ENCODE measurements at regions not wholly inside any gene's neighbourhood (a gene's known extent, or its start where the extent isn't known, plus 50 kb on each side); places are given as distances from the start of the nearest gene placed in this dataset.

- H3K27me3 ChIP-seq (ENCODE audit: control insufficient read depth, insufficient read depth, low read length): no peaks in the 10 kb centered on the region
These were observed 63.5 kb upstream of the NEDD9 start for GRCh38 chr6:11295969-11296368.

DNA sequence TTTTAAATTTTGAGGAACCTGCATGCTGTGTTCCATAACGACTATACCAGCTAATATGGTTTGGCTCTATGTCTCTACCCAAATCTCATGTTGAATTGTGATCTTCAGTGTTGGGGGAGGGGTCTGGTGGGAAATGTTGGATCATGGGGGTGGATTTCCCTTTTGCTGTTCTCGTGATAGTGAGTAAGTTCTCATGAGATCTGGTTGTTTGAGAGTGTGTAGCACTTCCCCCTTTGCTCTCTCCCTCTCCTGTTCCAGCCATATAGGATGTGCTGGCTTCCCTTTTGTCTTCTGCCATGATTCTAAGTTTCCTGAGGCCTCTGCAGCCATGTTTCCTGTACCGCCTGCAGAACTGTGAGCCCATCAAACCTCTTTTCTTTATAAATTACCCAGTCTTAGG, 61.8 kb upstream of the NEDD9 start:
- Histone ChIP-seq H3K9me3 (replicated peaks; ENCODE audit: low read length) (no peaks in the 10 kb centered on the region), H3K27me3 (ENCODE audit: control insufficient read depth, insufficient read depth, low read length) (no peaks in the 10 kb centered on the region), H3K36me3 (ENCODE audit: insufficient read depth, low read length) (no peaks in the 10 kb centered on the region), H3K9ac (ENCODE audit: low read depth, low read length) (no peak overlapping the region), H3K4me2 (ENCODE audit: low read length) (no peak overlapping the region), H3K4me1 (ENCODE audit: control insufficient read depth, insufficient read depth, low read length) (peaks cover 1% of the 10 kb centered on the region), H3K4me3 (ENCODE audit: low read length) (no peak overlapping the region)

More at GRCh38 chr6:11295969-11296368, 63.5 kb upstream of the NEDD9 start:
- Histone ChIP-seq H3K9ac (ENCODE audit: low read depth, low read length) (no peak overlapping the region), H3K4me3 (ENCODE audit: low read length) (no peak overlapping the region), H3K4me2 (ENCODE audit: low read length) (no peak overlapping the region), H3K9me3 (replicated peaks; ENCODE audit: low read length) (no peaks in the 10 kb centered on the region), H3K4me1 (ENCODE audit: control insufficient read depth, insufficient read depth, low read length) (peaks cover 3% of the 10 kb centered on the region), H3K36me3 (ENCODE audit: insufficient read depth, low read length) (no peaks in the 10 kb centered on the region)

DNA sequence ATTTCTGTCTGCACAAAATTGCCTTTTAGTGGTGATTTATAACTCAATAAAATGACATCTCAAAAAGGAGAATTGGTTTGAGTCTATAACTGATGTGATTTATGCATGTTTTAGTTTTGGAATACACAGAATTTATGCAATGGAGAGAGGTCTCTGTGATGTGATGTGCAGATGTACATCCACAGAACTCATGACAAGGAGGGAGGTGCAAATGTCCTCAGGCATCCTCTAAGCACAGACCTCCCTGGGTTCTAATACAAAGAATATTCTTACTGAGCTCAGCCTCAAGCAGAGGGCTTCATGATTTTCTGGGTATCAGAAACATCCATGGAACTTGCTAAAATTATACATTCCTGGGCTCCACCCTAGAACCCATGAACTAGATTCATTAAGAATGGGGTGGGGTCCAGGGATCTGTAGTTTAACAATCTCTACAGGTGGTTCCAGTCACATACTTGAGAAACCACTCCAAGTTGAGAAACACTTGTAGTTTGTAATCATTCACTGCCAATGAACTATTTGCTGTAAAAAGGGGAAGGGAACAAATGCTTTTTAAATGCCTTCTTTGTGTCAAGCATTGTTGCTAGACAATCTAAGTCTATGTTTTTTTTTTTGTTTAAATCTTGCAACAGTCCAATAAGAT, 60.2 kb upstream of the NEDD9 start:
- H3K27me3 ChIP-seq (ENCODE audit: control insufficient read depth, insufficient read depth, low read length): no peaks in the 10 kb centered on the region
- no peak overlapping the region for H3K9ac ChIP-seq (ENCODE audit: low read depth, low read length)
- H3K36me3 ChIP-seq (ENCODE audit: insufficient read depth, low read length): no peaks in the 10 kb centered on the region

GRCh38 chr6:11292091-11292490, 59.6 kb upstream of the NEDD9 start:
- Histone ChIP-seq H3K36me3 (ENCODE audit: insufficient read depth, low read length) (no peaks in the 10 kb centered on the region), H3K27me3 (ENCODE audit: control insufficient read depth, insufficient read depth, low read length) (no peaks in the 10 kb centered on the region), H3K4me3 (ENCODE audit: low read length) (no peak overlapping the region), H3K4me1 (ENCODE audit: control insufficient read depth, insufficient read depth, low read length) (no peaks in the 10 kb centered on the region), H3K9ac (ENCODE audit: low read depth, low read length) (no peak overlapping the region), H3K4me2 (ENCODE audit: low read length) (no peak overlapping the region), H3K9me3 (replicated peaks; ENCODE audit: low read length) (no peaks in the 10 kb centered on the region)

More for the DNA sequence above, 60.2 kb upstream of the NEDD9 start:
- H3K4me2 ChIP-seq (ENCODE audit: low read length): no peak overlapping the region
- no peaks in the 10 kb centered on the region for H3K4me1 ChIP-seq (ENCODE audit: control insufficient read depth, insufficient read depth, low read length)
- H3K4me3 ChIP-seq (ENCODE audit: low read length): no peak overlapping the region
- no peaks in the 10 kb centered on the region for H3K9me3 ChIP-seq (replicated peaks; ENCODE audit: low read length)

GRCh38 chr6:11291582-11291981, 59.1 kb upstream of the NEDD9 start:
- Histone ChIP-seq H3K9me3 (replicated peaks; ENCODE audit: low read length) (no peaks in the 10 kb centered on the region), H3K4me3 (ENCODE audit: low read length) (no peak overlapping the region), H3K36me3 (ENCODE audit: insufficient read depth, low read length) (no peaks in the 10 kb centered on the region)

GRCh38 chr6:11290027-11290426, 57.6 kb upstream of the NEDD9 start:
- Histone ChIP-seq H3K4me2 (ENCODE audit: low read length) (no peak overlapping the region), H3K36me3 (ENCODE audit: insufficient read depth, low read length) (no peaks in the 10 kb centered on the region), H3K9ac (ENCODE audit: low read depth, low read length) (no peak overlapping the region), H3K4me3 (ENCODE audit: low read length) (no peak overlapping the region), H3K4me1 (ENCODE audit: control insufficient read depth, insufficient read depth, low read length) (no peaks in the 10 kb centered on the region), H3K27me3 (ENCODE audit: control insufficient read depth, insufficient read depth, low read length) (no peaks in the 10 kb centered on the region), H3K9me3 (replicated peaks; ENCODE audit: low read length) (no peaks in the 10 kb centered on the region)

More at GRCh38 chr6:11291582-11291981, 59.1 kb upstream of the NEDD9 start:
- no peak overlapping the region for H3K9ac ChIP-seq (ENCODE audit: low read depth, low read length)
- H3K4me1 ChIP-seq (ENCODE audit: control insufficient read depth, insufficient read depth, low read length): no peaks in the 10 kb centered on the region
- H3K27me3 ChIP-seq (ENCODE audit: control insufficient read depth, insufficient read depth, low read length): no peaks in the 10 kb centered on the region
- no peak overlapping the region for H3K4me2 ChIP-seq (ENCODE audit: low read length)

- H3K27me3 ChIP-seq (ENCODE audit: control insufficient read depth, insufficient read depth, low read length): no peaks in the 10 kb centered on the region
- no peak overlapping the region for H3K4me2 ChIP-seq (ENCODE audit: low read length)
- H3K36me3 ChIP-seq (ENCODE audit: insufficient read depth, low read length): no peaks in the 10 kb centered on the region
- no peaks in the 10 kb centered on the region for H3K4me1 ChIP-seq (ENCODE audit: control insufficient read depth, insufficient read depth, low read length)
- H3K9me3 ChIP-seq (replicated peaks; ENCODE audit: low read length): no peaks in the 10 kb centered on the region
- H3K9ac ChIP-seq (ENCODE audit: low read depth, low read length): no peak overlapping the region
- no peak overlapping the region for H3K4me3 ChIP-seq (ENCODE audit: low read length)
These were observed 55.6 kb upstream of the NEDD9 start for GRCh38 chr6:11288065-11288464.

DNA sequence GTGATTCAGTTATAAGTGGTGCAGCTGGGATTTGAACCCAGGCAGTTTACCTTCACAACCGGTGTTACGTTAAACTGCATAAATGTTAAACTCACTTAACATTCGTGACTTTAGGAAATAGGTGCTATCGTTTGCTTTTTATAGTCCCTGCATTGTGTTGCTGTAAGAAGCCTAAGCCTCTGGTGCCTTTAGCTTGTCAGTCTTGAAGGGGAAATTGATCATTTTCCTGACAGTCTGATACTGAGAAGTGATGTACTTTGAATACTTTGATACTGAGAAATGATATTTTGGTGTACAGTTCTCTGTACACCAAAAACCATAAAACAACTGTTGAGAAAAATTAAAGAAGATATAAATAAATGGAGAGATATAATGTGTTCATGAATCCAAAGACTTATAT, 52.5 kb upstream of the NEDD9 start:
- Histone ChIP-seq H3K9me3 (replicated peaks; ENCODE audit: low read length) (no peaks in the 10 kb centered on the region), H3K4me2 (ENCODE audit: low read length) (no peak overlapping the region), H3K36me3 (ENCODE audit: insufficient read depth, low read length) (no peaks in the 10 kb centered on the region), H3K27me3 (ENCODE audit: control insufficient read depth, insufficient read depth, low read length) (no peaks in the 10 kb centered on the region), H3K4me1 (ENCODE audit: control insufficient read depth, insufficient read depth, low read length) (peaks cover 3% of the 10 kb centered on the region), H3K4me3 (ENCODE audit: low read length) (no peak overlapping the region), H3K9ac (ENCODE audit: low read depth, low read length) (no peak overlapping the region)

- H3K4me3 ChIP-seq (ENCODE audit: low read length): no peak overlapping the region
These were observed 51.2 kb upstream of the NEDD9 start for GRCh38 chr6:11283629-11284028.

GRCh38 chr6:11282875-11283274, 50.4 kb upstream of the NEDD9 start:
- H3K4me2 ChIP-seq (ENCODE audit: low read length): no peak overlapping the region
- H3K27me3 ChIP-seq (ENCODE audit: control insufficient read depth, insufficient read depth, low read length): no peaks in the 10 kb centered on the region
- H3K4me3 ChIP-seq (ENCODE audit: low read length): no peak overlapping the region
- H3K9ac ChIP-seq (ENCODE audit: low read depth, low read length): no peak overlapping the region
- no peaks in the 10 kb centered on the region for H3K9me3 ChIP-seq (replicated peaks; ENCODE audit: low read length)
- H3K4me1 ChIP-seq (ENCODE audit: control insufficient read depth, insufficient read depth, low read length): peaks cover 16% of the 10 kb centered on the region
- H3K36me3 ChIP-seq (ENCODE audit: insufficient read depth, low read length): no peaks in the 10 kb centered on the region

More at GRCh38 chr6:11283629-11284028, 51.2 kb upstream of the NEDD9 start:
- Histone ChIP-seq H3K4me1 (ENCODE audit: control insufficient read depth, insufficient read depth, low read length) (peaks cover 14% of the 10 kb centered on the region), H3K27me3 (ENCODE audit: control insufficient read depth, insufficient read depth, low read length) (no peaks in the 10 kb centered on the region), H3K9me3 (replicated peaks; ENCODE audit: low read length) (no peaks in the 10 kb centered on the region), H3K4me2 (ENCODE audit: low read length) (no peak overlapping the region), H3K9ac (ENCODE audit: low read depth, low read length) (no peak overlapping the region), H3K36me3 (ENCODE audit: insufficient read depth, low read length) (no peaks in the 10 kb centered on the region)
